Subcutaneous abdominal adipose tissue (tissue), 5 donors: ENCODE measurements at regions not wholly inside any gene's neighbourhood (a gene's known extent, or its start where the extent isn't known, plus 50 kb on each side); places are given as distances from the start of the nearest gene placed in this dataset.
"Not testable (repeated sequence)": the region's sequence is repeated elsewhere in the genome, so short reads cannot be mapped to it uniquely, and the experiment has no call there.

ENCODE experiments used
- H3K27ac ChIP-seq: one replicate; pipeline ENCODE4 v1.7.0; 2013; ENCODE audit warnings: low read depth, mild to moderate bottlenecking, inconsistent platforms, low read length, moderate library complexity
- H3K27me3 ChIP-seq, 5 donors: one replicate each; pipeline ENCODE4 v1.7.0; 2013; ENCODE audit warnings: low read length in 5 of 5, inconsistent platforms in 1 of 5; ENCODE audit not compliant: control insufficient read depth in 5 of 5, insufficient read depth in 4 of 5
- H3K36me3 ChIP-seq, 5 donors: one replicate each; pipeline ENCODE4 v1.7.0; 2013; ENCODE audit warnings: low read length in 5 of 5; ENCODE audit not compliant: control insufficient read depth in 5 of 5, insufficient read depth in 5 of 5
- H3K4me1 ChIP-seq, 5 donors: one replicate each; pipeline ENCODE4 v1.7.0; 2013; ENCODE audit warnings: low read length in 5 of 5, mild to moderate bottlenecking in 3 of 5, moderate library complexity in 1 of 5; ENCODE audit not compliant: control insufficient read depth in 5 of 5, insufficient read depth in 5 of 5
- H3K4me3 ChIP-seq, 5 donors: one replicate each; pipeline ENCODE4 v1.7.0; 2013; ENCODE audit warnings: low read length in 5 of 5, low read depth in 1 of 5
- H3K9ac ChIP-seq, 5 donors: one replicate each; pipeline ENCODE4 v1.7.0; 2013; ENCODE audit warnings: low read length in 5 of 5, mild to moderate bottlenecking in 4 of 5, moderate library complexity in 3 of 5
- H3K9me3 ChIP-seq, 5 donors: one replicate each; pipeline ENCODE4 v1.7.0; 2013; ENCODE audit warnings: low read length in 5 of 5; ENCODE audit not compliant: control insufficient read depth in 5 of 5
- donor health status: healthy.
- donor health status: healthy.
- donor health status: healthy.
- donor health status: healthy.
- donor health status: healthy.

DNA sequence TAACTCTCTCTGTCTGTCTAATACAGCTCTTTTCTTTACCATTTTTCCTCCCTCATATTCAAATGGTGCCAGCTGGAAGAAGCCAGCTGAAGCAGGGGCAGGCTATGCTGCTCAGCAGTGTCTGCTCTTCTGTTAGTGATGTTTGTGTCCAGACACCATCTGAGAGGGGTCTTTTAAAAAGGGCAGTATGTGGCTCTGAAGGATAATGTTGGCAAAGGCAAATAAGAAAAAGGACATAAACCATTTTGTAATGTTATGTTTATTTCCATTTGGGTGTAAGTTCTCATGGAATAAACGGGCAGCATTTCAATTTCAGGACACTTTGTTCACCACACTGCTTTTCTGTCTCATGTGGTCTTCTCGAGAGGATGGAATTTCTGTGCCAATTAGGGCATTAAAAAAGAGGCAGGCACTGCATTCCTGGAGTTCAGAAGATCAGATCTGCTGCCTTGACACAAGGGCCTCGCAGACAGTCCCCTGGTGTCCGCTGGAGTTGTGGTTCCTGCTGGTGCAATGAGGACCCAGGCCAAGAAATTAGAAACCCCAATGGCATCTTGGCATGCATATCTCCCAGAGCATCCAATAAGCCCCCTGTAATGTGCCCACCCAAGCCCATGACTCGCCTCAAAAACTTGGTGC lies 109.0 kb upstream of the ELMO1 start:
- peaks cover 0 to 17% (median 0%) of the 10 kb centered on the region in 5 donors for H3K4me1 ChIP-seq
- no peaks in the 10 kb centered on the region for H3K36me3 ChIP-seq
- no peaks in the 10 kb centered on the region for H3K9me3 ChIP-seq

DNA sequence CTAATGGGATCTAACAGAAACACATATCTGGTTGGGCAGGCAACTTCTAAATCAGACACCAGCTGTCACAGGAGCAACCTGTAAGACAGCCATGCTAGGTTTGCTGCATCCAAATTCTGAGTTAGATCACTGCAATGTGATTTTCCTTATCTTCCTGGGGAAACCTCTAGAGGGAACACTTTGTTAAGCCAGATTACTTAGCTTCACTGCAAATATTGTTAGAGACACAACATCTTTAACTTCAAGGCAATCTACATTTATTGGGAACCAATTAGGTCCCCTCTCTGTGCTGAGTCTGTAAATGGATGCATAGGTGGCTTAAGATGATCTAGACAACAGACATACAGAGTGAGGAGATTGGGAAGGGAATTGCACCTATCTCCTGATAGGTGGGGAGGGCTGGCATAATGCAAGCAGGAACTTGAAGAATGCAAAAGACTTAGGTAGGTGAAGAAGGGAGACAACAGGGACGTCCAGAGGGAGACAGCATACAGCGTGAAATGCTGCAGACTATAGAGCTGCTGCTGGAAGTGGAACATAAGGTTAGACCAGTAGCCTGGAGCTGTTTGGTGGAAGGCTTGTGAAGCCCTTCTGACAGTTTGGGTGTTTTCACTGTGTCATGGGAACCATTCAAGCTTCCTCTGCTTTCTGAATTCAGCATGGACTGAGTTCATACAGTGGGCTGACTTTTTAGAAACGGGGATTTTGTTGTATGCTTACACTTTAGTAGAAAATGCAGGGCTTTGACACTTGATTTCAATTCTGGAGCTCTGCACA lies 109.8 kb upstream of the ELMO1 start:
- Histone ChIP-seq H3K36me3 (no peaks in the 10 kb centered on the region), H3K27me3 (no peaks in the 10 kb centered on the region), H3K27ac (no peak overlapping the region), H3K9me3 (no peaks in the 10 kb centered on the region), H3K4me3 (no peak overlapping the region), H3K9ac (no peak overlapping the region), H3K4me1 (peaks cover 0 to 17% (median 0%) of the 10 kb centered on the region in 5 donors)

More for the DNA sequence above, 109.0 kb upstream of the ELMO1 start:
- no peak overlapping the region for H3K9ac ChIP-seq
- H3K27me3 ChIP-seq: no peaks in the 10 kb centered on the region
- no peak overlapping the region for H3K27ac ChIP-seq
- H3K4me3 ChIP-seq: no peak overlapping the region

- Histone ChIP-seq H3K4me3 (no peak overlapping the region), H3K36me3 (no peaks in the 10 kb centered on the region), H3K9ac (no peak overlapping the region), H3K27me3 (no peaks in the 10 kb centered on the region), H3K4me1 (no peaks in the 10 kb centered on the region), H3K27ac (no peak overlapping the region), H3K9me3 (no peaks in the 10 kb centered on the region)
These were observed 113.4 kb upstream of the GPR141 start for GRCh38 chr7:37570145-37570544.

GRCh38 chr7:37571806-37572205 lies 111.8 kb upstream of the GPR141 start:
- Histone ChIP-seq H3K36me3 (no peaks in the 10 kb centered on the region), H3K27me3 (no peaks in the 10 kb centered on the region), H3K4me1 (no peaks in the 10 kb centered on the region), H3K9ac (no peak overlapping the region), H3K9me3 (no peaks in the 10 kb centered on the region), H3K4me3 (no peak overlapping the region), H3K27ac (no peak overlapping the region)

GRCh38 chr7:37577412-37577811 lies 106.2 kb upstream of the GPR141 start:
- Histone ChIP-seq H3K27ac (no peak overlapping the region), H3K9me3 (no peaks in the 10 kb centered on the region), H3K4me1 (peaks cover 0 to 2% (median 0%) of the 10 kb centered on the region in 5 donors), H3K36me3 (no peaks in the 10 kb centered on the region), H3K4me3 (no peak overlapping the region), H3K9ac (no peak overlapping the region), H3K27me3 (no peaks in the 10 kb centered on the region)

- Histone ChIP-seq H3K27me3 (no peaks in the 10 kb centered on the region), H3K36me3 (no peaks in the 10 kb centered on the region), H3K4me3 (no peak overlapping the region), H3K4me1 (peaks cover 0 to 2% (median 0%) of the 10 kb centered on the region in 5 donors), H3K27ac (no peak overlapping the region), H3K9me3 (no peaks in the 10 kb centered on the region), H3K9ac (no peak overlapping the region)
These were observed 105.7 kb upstream of the GPR141 start for GRCh38 chr7:37577901-37578300.

GRCh38 chr7:37578350-37578749 lies 105.2 kb upstream of the GPR141 start:
- no peaks in the 10 kb centered on the region for H3K36me3 ChIP-seq
- H3K27ac ChIP-seq: no peak overlapping the region
- no peaks in the 10 kb centered on the region for H3K27me3 ChIP-seq
- H3K4me3 ChIP-seq: no peak overlapping the region
- H3K9ac ChIP-seq: no peak overlapping the region
- H3K9me3 ChIP-seq: no peaks in the 10 kb centered on the region
- H3K4me1 ChIP-seq: peaks cover 0 to 2% (median 0%) of the 10 kb centered on the region in 5 donors

GRCh38 chr7:37580376-37580775 lies 103.2 kb upstream of the GPR141 start:
- Histone ChIP-seq H3K9ac (no peak overlapping the region), H3K36me3 (no peaks in the 10 kb centered on the region), H3K4me1 (peaks cover 0 to 6% (median 4%) of the 10 kb centered on the region in 5 donors), H3K9me3 (no peaks in the 10 kb centered on the region), H3K27me3 (no peaks in the 10 kb centered on the region), H3K4me3 (no peak overlapping the region), H3K27ac (no peak overlapping the region)

GRCh38 chr7:37584651-37585463 lies 98.7 kb upstream of the GPR141 start:
- H3K9me3 ChIP-seq, H3K27me3 ChIP-seq, H3K9ac ChIP-seq, H3K4me3 ChIP-seq, H3K36me3 ChIP-seq, H3K4me1 ChIP-seq, H3K27ac ChIP-seq: not testable (repeated sequence)

- H3K36me3 ChIP-seq: no peaks in the 10 kb centered on the region
- H3K4me3 ChIP-seq: no peak overlapping the region
- H3K4me1 ChIP-seq: no peaks in the 10 kb centered on the region
- no peak overlapping the region for H3K9ac ChIP-seq
- peaks cover 0 to 6% (median 4%) of the 10 kb centered on the region in 5 donors for H3K9me3 ChIP-seq
- no peaks in the 10 kb centered on the region for H3K27me3 ChIP-seq
- H3K27ac ChIP-seq: no peak overlapping the region
These were observed 92.7 kb upstream of the GPR141 start for GRCh38 chr7:37590824-37591223.
